ENCODE measurements at regions not wholly inside any gene's neighbourhood (a gene's known extent, or its start where the extent isn't known, plus 50 kb on each side); places are given as distances from the start of the nearest gene placed in this dataset.
"Not testable (repeated sequence)": the region's sequence is repeated elsewhere in the genome, so short reads cannot be mapped to it uniquely, and the experiment has no call there.

GRCh38 chr21:6363591-6363990, 4157.8 kb upstream of the TPTE start:
- H3K9me3 ChIP-seq (ENCODE audit: low read depth, low read length); H3K4me3 ChIP-seq; H3K27ac ChIP-seq; DNase-seq (ENCODE audit: low read depth, low spot score); H3K9ac ChIP-seq (ENCODE audit: insufficient read length); H3K36me3 ChIP-seq (ENCODE audit: insufficient read depth, low read length): not testable (repeated sequence)

DNA sequence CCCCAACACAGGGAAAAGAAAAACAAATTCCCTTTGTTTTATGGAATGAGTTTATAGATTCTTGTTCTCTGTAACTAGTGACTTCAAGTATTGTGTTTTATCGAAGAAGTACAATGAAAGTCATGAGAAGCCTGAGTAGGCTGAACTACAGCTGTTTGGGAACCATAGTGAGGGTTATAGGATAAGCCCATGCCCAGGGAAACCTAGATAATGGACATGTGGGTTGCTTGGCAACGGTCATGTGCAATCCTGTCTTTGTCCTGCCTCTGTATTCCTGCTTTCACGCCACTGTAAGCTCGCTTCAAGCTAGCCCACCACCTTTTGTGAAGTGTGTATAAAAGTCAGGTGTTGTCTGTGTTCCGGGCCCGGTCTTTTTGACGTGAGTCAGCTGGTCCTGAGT, 4152.6 kb upstream of the TPTE start:
- DNase-seq (ENCODE audit: low read depth, low spot score); H3K36me3 ChIP-seq (ENCODE audit: insufficient read depth, low read length); H3K9me3 ChIP-seq (ENCODE audit: low read depth, low read length): not testable (repeated sequence)
- H3K9ac ChIP-seq (ENCODE audit: insufficient read length): peak overlapping the region; percentile 65
- H3K27ac ChIP-seq: peak overlapping the region; percentile 78
- peak overlapping the region; percentile 75 for H3K4me3 ChIP-seq

DNA sequence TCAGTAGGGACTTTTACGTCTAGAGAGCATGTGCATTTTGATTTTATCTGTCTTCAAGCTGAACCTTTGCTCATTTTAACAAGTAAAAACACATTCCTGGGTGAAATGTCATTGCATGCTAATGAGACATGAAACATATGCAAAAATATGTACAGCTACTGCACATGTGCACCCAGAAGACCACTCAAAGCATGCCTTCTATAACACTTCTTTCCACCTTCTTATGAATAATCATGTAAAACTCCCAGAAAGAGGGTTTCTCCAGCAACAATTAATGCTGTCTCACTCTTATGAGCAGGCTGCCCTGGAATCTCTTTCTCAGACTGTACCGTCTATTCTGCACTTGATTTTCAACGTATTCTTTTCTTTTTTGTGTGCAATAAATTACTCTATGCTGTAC, 4148.1 kb upstream of the TPTE start:
- H3K27ac ChIP-seq; DNase-seq (ENCODE audit: low read depth, low spot score); H3K9me3 ChIP-seq (ENCODE audit: low read depth, low read length); H3K36me3 ChIP-seq (ENCODE audit: insufficient read depth, low read length); H3K9ac ChIP-seq (ENCODE audit: insufficient read length); H3K4me3 ChIP-seq: not testable (repeated sequence)

- not testable (repeated sequence) for H3K27ac ChIP-seq; H3K36me3 ChIP-seq (ENCODE audit: insufficient read depth, low read length); H3K9me3 ChIP-seq (ENCODE audit: low read depth, low read length); H3K4me3 ChIP-seq; H3K9ac ChIP-seq (ENCODE audit: insufficient read length); DNase-seq (ENCODE audit: low read depth, low spot score)
These were observed 4147.2 kb upstream of the TPTE start for GRCh38 chr21:6374232-6374631.

DNA sequence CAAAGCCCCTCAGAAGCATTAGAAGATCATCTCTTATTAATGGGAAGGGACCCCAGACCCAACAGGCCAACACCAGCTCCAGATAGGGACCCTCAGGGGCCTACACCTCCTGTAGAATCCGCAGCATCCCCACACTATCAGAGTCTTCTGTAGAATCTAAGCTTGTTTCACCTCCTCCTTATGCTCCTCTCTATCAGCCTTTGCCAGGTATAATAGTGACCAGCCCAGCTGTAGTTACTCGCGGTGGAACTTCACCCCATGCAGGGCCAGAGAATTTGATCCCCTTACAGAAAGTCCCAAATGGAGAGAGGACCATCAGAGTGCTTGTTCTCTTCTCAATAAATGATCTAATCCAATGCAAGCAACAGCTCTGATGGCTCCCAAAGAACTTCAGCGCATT, 4146.5 kb upstream of the TPTE start:
- not testable (repeated sequence) for H3K9ac ChIP-seq (ENCODE audit: insufficient read length); H3K27ac ChIP-seq; DNase-seq (ENCODE audit: low read depth, low spot score); H3K4me3 ChIP-seq; H3K36me3 ChIP-seq (ENCODE audit: insufficient read depth, low read length); H3K9me3 ChIP-seq (ENCODE audit: low read depth, low read length)

GRCh38 chr21:6375776-6376175, 4145.6 kb upstream of the TPTE start:
- DNase-seq (ENCODE audit: low read depth, low spot score); H3K4me3 ChIP-seq; H3K36me3 ChIP-seq (ENCODE audit: insufficient read depth, low read length); H3K27ac ChIP-seq; H3K9me3 ChIP-seq (ENCODE audit: low read depth, low read length); H3K9ac ChIP-seq (ENCODE audit: insufficient read length): not testable (repeated sequence)

DNA sequence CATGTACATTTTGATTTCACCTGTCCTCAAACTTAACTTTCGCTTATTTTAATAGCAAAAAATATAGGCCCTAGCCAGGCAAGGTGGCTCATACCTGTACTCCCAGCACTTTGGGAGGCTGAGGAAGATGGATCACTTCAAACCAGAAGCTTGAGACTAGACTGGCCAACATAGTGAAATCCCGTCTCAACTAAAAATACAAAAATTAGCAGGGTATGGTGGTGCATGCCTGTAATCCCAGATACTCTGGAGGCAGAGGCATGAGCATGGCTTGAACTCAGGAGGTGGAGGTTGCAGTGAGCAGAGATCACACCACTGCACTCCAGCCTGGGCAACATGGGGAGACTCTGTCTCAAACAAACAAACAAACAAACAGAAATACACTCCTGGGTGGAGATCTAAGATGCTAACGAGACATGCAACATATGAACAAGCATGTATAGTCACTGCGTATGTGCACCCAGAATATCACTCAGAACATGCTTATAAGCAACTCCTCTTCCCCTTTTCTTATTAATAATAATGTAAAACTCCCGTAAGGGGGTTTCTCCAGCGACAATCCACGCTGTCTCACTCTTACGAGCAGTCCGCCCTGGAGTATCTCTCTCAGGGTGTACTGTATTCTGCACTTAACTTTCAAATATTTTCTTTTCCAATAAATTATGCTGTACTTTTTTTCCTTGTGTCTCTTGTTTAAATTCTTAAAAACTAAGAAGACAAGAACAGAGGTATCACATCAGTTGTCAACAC, 4144.9 kb upstream of the TPTE start:
- not testable (repeated sequence) for H3K4me3 ChIP-seq; DNase-seq (ENCODE audit: low read depth, low spot score); H3K27ac ChIP-seq; H3K9ac ChIP-seq (ENCODE audit: insufficient read length); H3K36me3 ChIP-seq (ENCODE audit: insufficient read depth, low read length); H3K9me3 ChIP-seq (ENCODE audit: low read depth, low read length)

Measured in SK-N-MC (cell line).